ENCODE measurements at regions not wholly inside any gene's neighbourhood (a gene's known extent, or its start where the extent isn't known, plus 50 kb on each side); places are given as distances from the start of the nearest gene placed in this dataset.

DNA sequence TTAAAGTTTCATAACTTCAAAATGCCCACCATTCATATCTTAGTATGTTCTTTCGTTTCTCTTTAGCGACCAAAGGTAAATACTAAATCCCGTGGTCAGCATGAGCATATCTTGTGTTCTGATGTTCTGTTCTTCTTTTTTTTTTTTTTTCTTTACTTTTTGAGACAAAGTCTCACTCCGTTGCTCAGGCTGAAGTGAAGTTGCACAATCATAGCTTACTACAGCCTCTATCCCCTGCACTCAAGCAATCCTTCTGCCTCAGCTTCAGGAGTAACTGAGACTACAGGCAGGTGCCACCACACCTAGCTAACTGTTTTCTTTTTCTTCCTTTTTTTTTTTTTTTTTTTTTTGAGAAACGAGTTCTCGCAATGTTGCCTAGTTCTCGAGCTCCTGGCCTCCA, 60.9 kb upstream of the ATP12A start:
- no peak for TF ChIP-seq POLR2A (IDR thresholded peaks at IDR 0.05)
- TF ChIP-seq, protein P1, sequence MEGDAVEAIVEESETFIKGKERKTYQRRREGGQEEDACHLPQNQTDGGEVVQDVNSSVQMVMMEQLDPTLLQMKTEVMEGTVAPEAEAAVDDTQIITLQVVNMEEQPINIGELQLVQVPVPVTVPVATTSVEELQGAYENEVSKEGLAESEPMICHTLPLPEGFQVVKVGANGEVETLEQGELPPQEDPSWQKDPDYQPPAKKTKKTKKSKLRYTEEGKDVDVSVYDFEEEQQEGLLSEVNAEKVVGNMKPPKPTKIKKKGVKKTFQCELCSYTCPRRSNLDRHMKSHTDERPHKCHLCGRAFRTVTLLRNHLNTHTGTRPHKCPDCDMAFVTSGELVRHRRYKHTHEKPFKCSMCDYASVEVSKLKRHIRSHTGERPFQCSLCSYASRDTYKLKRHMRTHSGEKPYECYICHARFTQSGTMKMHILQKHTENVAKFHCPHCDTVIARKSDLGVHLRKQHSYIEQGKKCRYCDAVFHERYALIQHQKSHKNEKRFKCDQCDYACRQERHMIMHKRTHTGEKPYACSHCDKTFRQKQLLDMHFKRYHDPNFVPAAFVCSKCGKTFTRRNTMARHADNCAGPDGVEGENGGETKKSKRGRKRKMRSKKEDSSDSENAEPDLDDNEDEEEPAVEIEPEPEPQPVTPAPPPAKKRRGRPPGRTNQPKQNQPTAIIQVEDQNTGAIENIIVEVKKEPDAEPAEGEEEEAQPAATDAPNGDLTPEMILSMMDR (IDR thresholded peaks at IDR 0.05), result no peak
